ENCODE measurements at regions not wholly inside any gene's neighbourhood (a gene's known extent, or its start where the extent isn't known, plus 50 kb on each side); places are given as distances from the start of the nearest gene placed in this dataset.

GRCh38 chr2:138147796-138148195 lies 183.5 kb downstream of the HNMT start:
- intact Hi-C loops (cut with DNase I) = no loop called here
- no peak for DNase-seq

DNA sequence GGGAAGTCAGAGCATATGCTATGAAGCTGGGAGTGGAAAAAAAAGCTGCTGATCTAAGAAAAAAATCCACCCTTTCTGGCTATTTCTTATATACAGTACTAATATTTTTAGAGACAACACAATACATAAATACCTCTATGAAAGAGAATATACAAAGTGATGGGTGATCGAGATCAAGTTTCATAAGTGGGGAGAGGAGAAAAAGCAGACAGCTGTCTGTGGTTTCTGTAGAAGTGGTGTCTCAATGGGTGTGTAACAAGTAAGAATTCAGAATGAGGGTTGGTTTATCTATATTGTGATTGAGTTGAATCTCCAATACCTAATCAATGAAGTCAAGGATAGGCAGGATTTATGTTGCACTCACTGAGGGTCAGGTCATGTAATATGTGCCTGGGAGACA lies 191.0 kb downstream of the HNMT start:
- DNase-seq = no peak
- intact Hi-C loops (cut with DNase I) = no loop called here

DNA sequence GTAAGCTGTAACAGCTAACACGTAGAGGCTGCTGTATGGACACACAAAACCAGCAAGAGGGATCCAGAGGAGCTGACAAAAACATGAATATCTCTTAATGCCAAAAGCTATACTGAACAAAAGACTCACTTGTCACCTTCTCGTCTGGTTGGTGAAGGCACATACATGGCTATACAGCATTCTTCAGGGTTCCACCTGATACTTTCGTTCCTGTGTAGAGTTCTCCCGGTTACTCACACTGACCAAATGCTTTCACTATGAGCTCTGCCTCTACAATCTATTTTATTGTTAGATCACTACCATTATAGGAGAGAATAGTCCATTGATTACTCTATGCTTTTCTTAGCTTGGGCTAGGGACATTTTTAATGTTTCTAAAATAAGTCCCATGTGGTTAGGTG lies 193.1 kb downstream of the HNMT start:
- DNase-seq = no peak
- intact Hi-C loops (cut with DNase I) = no loop called here

DNA sequence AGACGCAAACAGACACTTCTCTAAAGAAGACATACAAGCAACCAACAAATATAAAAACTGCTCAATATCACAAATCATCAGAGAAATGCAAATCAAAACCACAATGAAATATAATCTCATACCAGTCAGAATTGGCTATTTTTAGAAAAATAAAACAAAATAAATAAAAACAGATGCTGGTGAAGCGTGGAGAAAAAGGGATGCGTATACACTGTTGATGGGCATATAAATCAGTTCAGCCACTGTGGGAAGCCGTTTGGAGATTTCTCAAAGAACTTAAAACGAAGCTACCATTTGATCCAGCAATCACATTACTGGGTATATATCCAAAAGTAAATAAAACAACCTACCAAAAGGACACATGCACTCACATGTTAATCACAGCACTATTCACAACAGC lies 206.2 kb downstream of the HNMT start:
- intact Hi-C loops (cut with DNase I) = no loop called here
- no peak for DNase-seq

DNA sequence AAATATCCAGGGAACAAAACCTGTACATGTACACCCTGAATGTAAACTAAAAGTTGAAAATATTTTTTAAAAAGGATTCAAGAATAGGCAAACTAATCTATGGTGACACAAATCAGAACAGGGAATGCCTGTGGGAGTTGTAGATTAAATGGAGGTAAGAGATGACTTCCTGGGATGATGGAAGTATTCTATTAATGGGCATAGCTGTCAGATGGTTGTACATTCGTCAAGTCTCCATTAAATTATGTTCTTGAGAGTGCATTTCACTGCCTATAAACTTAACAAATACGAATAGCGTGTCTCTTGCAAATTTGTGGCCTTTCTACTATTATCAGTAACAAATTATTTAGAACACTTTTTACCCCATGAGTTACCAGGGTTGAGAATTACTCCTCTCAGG lies 207.0 kb downstream of the HNMT start:
- no peak for DNase-seq
- intact Hi-C loops (cut with DNase I) = no loop called here

DNA sequence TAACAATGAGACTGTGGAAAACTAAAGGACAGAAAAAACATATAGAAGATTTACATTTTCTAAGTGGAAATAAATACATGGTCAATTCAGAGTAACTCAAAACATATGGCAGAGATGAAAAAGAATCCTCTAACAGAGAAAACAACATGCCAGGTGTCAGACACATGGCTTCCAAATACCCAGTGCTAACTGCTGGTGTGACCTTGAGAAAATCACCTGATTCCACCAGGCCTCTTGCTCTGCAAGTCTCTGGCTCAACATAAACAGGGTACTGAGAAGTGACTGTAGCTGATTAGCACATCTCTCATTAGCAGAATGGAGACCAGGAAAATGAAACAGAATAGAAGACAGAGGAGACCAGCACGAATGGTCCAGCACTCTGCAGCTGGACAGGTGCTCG lies 210.8 kb downstream of the HNMT start:
- intact Hi-C loops (cut with DNase I) = no loop called here
- no peak for DNase-seq

GRCh38 chr2:138176862-138177439 lies 212.7 kb downstream of the HNMT start:
- DNase-seq = no peak
- intact Hi-C loops (cut with DNase I) = no loop called here

DNA sequence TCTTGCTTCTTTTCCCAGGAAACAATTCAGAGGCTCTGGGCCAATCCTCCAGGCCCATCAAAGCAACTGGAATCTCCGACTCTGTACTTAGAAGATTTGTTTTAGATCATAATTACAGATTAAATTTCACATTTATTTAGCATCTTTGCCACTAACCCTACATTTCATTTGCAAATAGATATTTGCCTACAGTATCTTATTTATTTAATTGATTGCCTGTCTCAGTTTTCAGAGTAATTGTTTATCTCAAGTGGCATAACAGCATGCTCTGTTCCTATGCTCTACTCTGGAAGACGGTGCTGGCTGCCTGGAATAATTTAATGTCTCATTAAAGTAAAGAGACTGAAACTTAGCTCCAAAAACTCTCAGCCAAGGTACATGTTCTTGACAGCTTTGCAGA lies 213.4 kb downstream of the HNMT start:
- DNase-seq = no peak
- intact Hi-C loops (cut with DNase I) = no loop called here

- intact Hi-C loops (cut with DNase I) = no loop called here
- no peak for DNase-seq
Measured at GRCh38 chr2:138180692-138181386, 216.6 kb downstream of the HNMT start.

DNA sequence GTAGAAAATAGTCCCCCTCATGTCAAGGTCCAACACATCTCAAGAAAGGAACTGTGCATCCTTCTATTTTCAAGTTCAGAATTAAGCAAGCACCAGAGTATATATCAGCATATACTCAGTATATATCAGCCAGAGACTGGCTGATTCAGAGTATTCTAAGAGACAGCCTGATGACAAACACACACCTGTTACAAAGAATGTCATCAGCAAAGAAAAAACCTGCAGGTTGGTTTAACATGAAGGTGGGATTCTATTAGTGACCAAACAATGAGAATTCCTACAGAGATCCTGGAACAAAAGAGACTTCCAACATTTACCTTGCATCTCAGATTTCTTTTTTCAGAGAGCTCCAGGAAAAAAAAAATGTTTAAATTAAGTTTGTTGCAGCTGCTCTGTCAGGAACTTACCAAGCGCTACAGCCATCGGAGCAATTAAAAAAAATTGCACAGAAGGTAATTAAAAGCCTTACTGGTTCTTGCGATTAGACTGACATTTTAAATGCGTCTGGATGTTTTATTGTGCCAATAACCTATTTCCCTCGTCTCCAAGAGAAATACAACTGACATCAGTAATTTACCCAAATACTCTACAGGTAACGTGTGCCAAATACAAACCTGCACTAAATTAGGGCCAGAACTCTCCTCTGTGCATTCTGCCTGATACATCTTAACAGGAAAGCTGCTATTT lies 218.1 kb downstream of the HNMT start:
- DNase-seq = no peak
- intact Hi-C loops (cut with DNase I) = no loop called here

GRCh38 chr2:138182937-138183312 lies 218.7 kb downstream of the HNMT start:
- no peak for DNase-seq
- intact Hi-C loops (cut with DNase I) = no loop called here

- no peak for DNase-seq
- intact Hi-C loops (cut with DNase I) = no loop called here
Measured at GRCh38 chr2:138183705-138184104, 219.4 kb downstream of the HNMT start.

DNA sequence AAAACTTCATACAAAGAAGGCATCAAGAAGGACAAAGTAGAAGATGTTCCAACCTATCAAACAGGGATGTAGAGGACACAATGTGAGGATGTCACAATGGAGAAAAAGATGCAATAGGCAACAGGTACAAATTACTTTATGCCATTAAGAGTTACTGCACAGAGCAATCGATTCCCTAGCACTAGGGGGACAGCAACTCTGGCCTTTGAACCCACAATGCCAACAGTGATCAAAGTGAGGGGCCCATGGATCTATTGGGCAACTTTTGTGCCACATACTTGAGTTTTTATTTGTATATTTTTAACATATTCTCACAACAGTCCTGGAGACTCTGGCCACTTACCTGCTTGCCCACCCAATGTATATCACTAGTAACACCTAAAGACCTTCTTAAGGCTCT lies 220.2 kb downstream of the HNMT start:
- intact Hi-C loops (cut with DNase I) = no loop called here

DNA sequence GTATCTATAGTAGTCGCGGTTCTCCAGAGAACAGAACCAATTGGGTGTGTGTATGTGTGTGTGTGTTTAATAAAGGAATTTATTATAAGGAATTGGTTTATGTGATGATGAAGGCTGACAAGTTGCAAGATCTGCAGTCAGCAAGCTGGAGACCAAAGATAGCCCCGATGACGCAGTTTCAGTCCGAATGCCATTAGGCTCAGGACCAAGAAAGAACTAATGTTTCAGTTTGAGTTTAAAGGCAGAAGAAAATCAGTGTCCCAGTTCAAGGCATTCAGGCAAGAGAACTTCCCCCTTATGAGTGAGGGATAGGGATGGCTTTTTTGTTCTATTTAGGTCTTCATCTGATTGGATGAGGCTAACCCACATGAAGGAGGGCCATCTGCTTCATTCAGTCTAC lies 221.6 kb downstream of the HNMT start:
- intact Hi-C loops (cut with DNase I) = no loop called here
- DNase-seq = no peak

More for the DNA sequence above, 220.2 kb downstream of the HNMT start:
- no peak for DNase-seq

GRCh38 chr2:138187221-138187620 lies 222.9 kb downstream of the HNMT start:
- peak in 18 of 42 donors; percentile 8 to 65 (median 30) for DNase-seq

DNA sequence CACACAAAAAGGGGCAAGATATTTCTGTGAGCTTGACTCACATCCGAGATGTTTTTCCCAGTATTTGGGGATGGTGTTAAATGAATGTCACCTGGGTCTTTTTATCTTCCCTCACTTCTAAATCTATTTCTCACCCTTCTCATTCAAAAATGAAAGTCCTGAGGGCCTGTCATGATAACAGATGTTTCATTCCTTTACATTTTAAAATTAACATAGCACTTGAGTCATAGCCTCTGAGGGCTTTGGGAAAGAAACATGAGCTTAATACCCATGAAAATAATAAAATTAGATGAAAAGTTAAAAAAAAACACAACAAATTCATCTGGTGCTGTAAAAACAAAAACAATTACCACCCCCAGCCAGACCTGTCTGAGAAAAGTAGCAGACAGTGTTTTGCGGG lies 226.7 kb downstream of the HNMT start:
- DNase-seq = no peak
- intact Hi-C loops (cut with DNase I) = no loop called here

More at GRCh38 chr2:138187221-138187620, 222.9 kb downstream of the HNMT start:
- intact Hi-C loops (cut with DNase I) = no loop called here

GRCh38 chr2:138193416-138194213 lies 229.3 kb downstream of the HNMT start:
- DNase-seq = no peak
- intact Hi-C loops (cut with DNase I) = no loop called here

DNA sequence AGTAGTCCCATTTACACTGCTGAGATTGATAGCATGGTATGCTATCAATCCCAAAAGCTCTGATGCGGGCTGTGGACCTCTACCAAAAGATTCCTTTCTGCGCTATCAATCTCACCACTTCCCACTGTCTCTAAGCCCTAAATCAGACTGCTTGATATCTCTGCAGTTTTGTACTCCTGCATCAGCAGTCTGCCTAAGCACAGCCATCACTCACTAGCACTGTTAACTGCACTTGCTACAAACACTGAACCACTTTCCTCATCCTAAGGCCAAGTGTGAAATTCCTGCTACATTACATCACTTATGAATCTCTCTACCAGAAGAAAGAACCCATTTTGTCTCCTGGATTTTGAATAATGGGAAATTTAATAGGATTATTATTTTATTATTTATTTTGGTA lies 237.0 kb downstream of the HNMT start:
- intact Hi-C loops (cut with DNase I) = no loop called here

GRCh38 chr2:138202762-138203161 lies 238.5 kb downstream of the HNMT start:
- intact Hi-C loops (cut with DNase I) = no loop called here
- no peak for DNase-seq

More for the DNA sequence above, 237.0 kb downstream of the HNMT start:
- DNase-seq = no peak

- intact Hi-C loops (cut with DNase I) = no loop called here
Measured at GRCh38 chr2:138205281-138205680, 241.0 kb downstream of the HNMT start.

More at GRCh38 chr2:138205281-138205680, 241.0 kb downstream of the HNMT start:
- no peak for DNase-seq

All from head of caudate nucleus (tissue), 42 donors.